ENCODE measurements at regions not wholly inside any gene's neighbourhood (a gene's known extent, or its start where the extent isn't known, plus 50 kb on each side); places are given as distances from the start of the nearest gene placed in this dataset.
"Not testable (repeated sequence)": the region's sequence is repeated elsewhere in the genome, so short reads cannot be mapped to it uniquely, and the experiment has no call there.

GRCh38 chr21:21971384-21971783 is 973.2 kb downstream of the NCAM2 start:
- Mint-ChIP-seq H3K36me3 (no peaks in the 10 kb centered on the region), H3K9me3 (peaks cover 22% of the 10 kb centered on the region), H3K27ac (no peak overlapping the region), H3K4me1 (no peaks in the 10 kb centered on the region), H3K4me3 (no peak overlapping the region)
- ATAC-seq = no peak
- no peak for DNase-seq (ENCODE audit: low spot score in 2 of 2)

GRCh38 chr21:21973806-21974205 is 975.6 kb downstream of the NCAM2 start:
- H3K4me1 Mint-ChIP-seq = no peaks in the 10 kb centered on the region
- H3K9me3 Mint-ChIP-seq = peaks cover 20% of the 10 kb centered on the region

GRCh38 chr21:21996891-21997290 is 998.7 kb downstream of the NCAM2 start:
- peaks cover 22% of the 10 kb centered on the region for H3K9me3 Mint-ChIP-seq
- no peak overlapping the region for H3K4me3 Mint-ChIP-seq
- H3K27ac Mint-ChIP-seq = no peak overlapping the region
- no peaks in the 10 kb centered on the region for H3K4me1 Mint-ChIP-seq
- H3K36me3 Mint-ChIP-seq = no peaks in the 10 kb centered on the region
- no peak for DNase-seq (ENCODE audit: low spot score in 2 of 2)
- no peak for ATAC-seq

More at GRCh38 chr21:21973806-21974205, 975.6 kb downstream of the NCAM2 start:
- ATAC-seq (no peak), DNase-seq (ENCODE audit: low spot score in 2 of 2) (no peak)
- no peaks in the 10 kb centered on the region for H3K36me3 Mint-ChIP-seq
- H3K4me3 Mint-ChIP-seq = no peak overlapping the region
- H3K27ac Mint-ChIP-seq = no peak overlapping the region

GRCh38 chr21:21997390-21998333 is 999.5 kb downstream of the NCAM2 start:
- Mint-ChIP-seq H3K4me3 (no peak overlapping the region), H3K36me3 (no peaks in the 10 kb centered on the region), H3K27ac (no peak overlapping the region), H3K4me1 (no peaks in the 10 kb centered on the region), H3K9me3 (peaks cover 22% of the 10 kb centered on the region)
- no peak for DNase-seq (ENCODE audit: low spot score in 2 of 2)
- peak; percentile 37 for ATAC-seq

GRCh38 chr21:22019766-22020165 is 1021.6 kb downstream of the NCAM2 start:
- Mint-ChIP-seq H3K9me3 (peaks cover 10% of the 10 kb centered on the region), H3K4me3 (no peak overlapping the region), H3K36me3 (no peaks in the 10 kb centered on the region), H3K27ac (no peak overlapping the region), H3K4me1 (no peaks in the 10 kb centered on the region)
- DNase-seq (ENCODE audit: low spot score in 2 of 2) (no peak), ATAC-seq (no peak)

GRCh38 chr21:22020221-22020620 is 1022.0 kb downstream of the NCAM2 start:
- H3K27ac Mint-ChIP-seq = no peak overlapping the region
- DNase-seq (ENCODE audit: low spot score in 2 of 2) (no peak), ATAC-seq (no peak)
- no peaks in the 10 kb centered on the region for H3K36me3 Mint-ChIP-seq
- H3K4me1 Mint-ChIP-seq = no peaks in the 10 kb centered on the region
- peaks cover 10% of the 10 kb centered on the region for H3K9me3 Mint-ChIP-seq
- H3K4me3 Mint-ChIP-seq = no peak overlapping the region

- not testable (repeated sequence) for H3K36me3 Mint-ChIP-seq; H3K4me1 Mint-ChIP-seq; H3K9me3 Mint-ChIP-seq; H3K4me3 Mint-ChIP-seq; DNase-seq (ENCODE audit: low spot score in 2 of 2); H3K27ac Mint-ChIP-seq; ATAC-seq
Observed at GRCh38 chr21:22023896-22024295, 1025.7 kb downstream of the NCAM2 start.

- DNase-seq (ENCODE audit: low spot score in 2 of 2) = no peak
- Mint-ChIP-seq H3K4me1 (no peaks in the 10 kb centered on the region), H3K36me3 (no peaks in the 10 kb centered on the region), H3K4me3 (no peak overlapping the region), H3K27ac (no peak overlapping the region), H3K9me3 (no peaks in the 10 kb centered on the region)
- ATAC-seq = no peak
Observed at GRCh38 chr21:22044431-22044830, 1046.2 kb downstream of the NCAM2 start.

- Mint-ChIP-seq H3K9me3 (no peaks in the 10 kb centered on the region), H3K36me3 (no peaks in the 10 kb centered on the region), H3K4me3 (no peak overlapping the region), H3K27ac (no peak overlapping the region), H3K4me1 (no peaks in the 10 kb centered on the region)
- ATAC-seq (no peak), DNase-seq (ENCODE audit: low spot score in 2 of 2) (no peak)
Observed at GRCh38 chr21:22046576-22046975, 1048.4 kb downstream of the NCAM2 start.

GRCh38 chr21:22056904-22057303 is 1058.7 kb downstream of the NCAM2 start:
- peaks cover 23% of the 10 kb centered on the region for H3K9me3 Mint-ChIP-seq
- no peak overlapping the region for H3K4me3 Mint-ChIP-seq
- ATAC-seq = no peak
- no peak overlapping the region for H3K27ac Mint-ChIP-seq
- DNase-seq (ENCODE audit: low spot score in 2 of 2) = no peak
- no peaks in the 10 kb centered on the region for H3K4me1 Mint-ChIP-seq
- H3K36me3 Mint-ChIP-seq = no peaks in the 10 kb centered on the region

- Mint-ChIP-seq H3K4me3 (no peak overlapping the region), H3K36me3 (no peaks in the 10 kb centered on the region), H3K27ac (no peak overlapping the region), H3K4me1 (no peaks in the 10 kb centered on the region), H3K9me3 (peaks cover 22% of the 10 kb centered on the region)
- ATAC-seq (no peak), DNase-seq (ENCODE audit: low spot score in 2 of 2) (no peak)
Observed at GRCh38 chr21:22062472-22063139, 1064.4 kb downstream of the NCAM2 start.

GRCh38 chr21:22063140-22063539 is 1064.9 kb downstream of the NCAM2 start:
- DNase-seq (ENCODE audit: low spot score in 2 of 2) (no peak), ATAC-seq (no peak)
- no peak overlapping the region for H3K4me3 Mint-ChIP-seq
- H3K4me1 Mint-ChIP-seq = no peaks in the 10 kb centered on the region
- peaks cover 22% of the 10 kb centered on the region for H3K9me3 Mint-ChIP-seq
- no peak overlapping the region for H3K27ac Mint-ChIP-seq
- no peaks in the 10 kb centered on the region for H3K36me3 Mint-ChIP-seq

- no peak overlapping the region for H3K27ac Mint-ChIP-seq
- H3K36me3 Mint-ChIP-seq = no peaks in the 10 kb centered on the region
- DNase-seq (ENCODE audit: low spot score in 2 of 2) (no peak), ATAC-seq (no peak)
- H3K4me3 Mint-ChIP-seq = no peak overlapping the region
- H3K4me1 Mint-ChIP-seq = no peaks in the 10 kb centered on the region
- peaks cover 8% of the 10 kb centered on the region for H3K9me3 Mint-ChIP-seq
Observed at GRCh38 chr21:22076471-22076870, 1078.3 kb downstream of the NCAM2 start.

GRCh38 chr21:22083899-22084298 is 1085.7 kb downstream of the NCAM2 start:
- ATAC-seq (no peak), DNase-seq (ENCODE audit: low spot score in 2 of 2) (no peak)
- Mint-ChIP-seq H3K4me3 (no peak overlapping the region), H3K27ac (no peak overlapping the region), H3K36me3 (no peaks in the 10 kb centered on the region), H3K4me1 (no peaks in the 10 kb centered on the region), H3K9me3 (no peaks in the 10 kb centered on the region)

GRCh38 chr21:22096314-22096713 is 1098.1 kb downstream of the NCAM2 start:
- no peak overlapping the region for H3K4me3 Mint-ChIP-seq
- DNase-seq (ENCODE audit: low spot score in 2 of 2) (no peak), ATAC-seq (no peak)
- H3K36me3 Mint-ChIP-seq = no peaks in the 10 kb centered on the region
- no peak overlapping the region for H3K27ac Mint-ChIP-seq
- H3K9me3 Mint-ChIP-seq = peaks cover 4% of the 10 kb centered on the region
- no peaks in the 10 kb centered on the region for H3K4me1 Mint-ChIP-seq

Data from stimulated activated effector memory CD8-positive, alpha-beta T cell treated with anti-CD3 and anti-CD28 coated beads, Interleukin-12 subunit alpha, Interleukin-12 subunit beta, amount 100 ng/mL, for 72 hours (primary cell).